ENCODE measurements at regions not wholly inside any gene's neighbourhood (a gene's known extent, or its start where the extent isn't known, plus 50 kb on each side); places are given as distances from the start of the nearest gene placed in this dataset.
A peak's percentile ranks its signal among the peaks of the same experiment; 100 is the strongest.

- DNase-seq (ENCODE audit: low spot score) (no peak), FAIRE-seq (no peak)
Measured at GRCh38 chr2:158732573-158733429, 62.3 kb upstream of the DAPL1 start.

DNA sequence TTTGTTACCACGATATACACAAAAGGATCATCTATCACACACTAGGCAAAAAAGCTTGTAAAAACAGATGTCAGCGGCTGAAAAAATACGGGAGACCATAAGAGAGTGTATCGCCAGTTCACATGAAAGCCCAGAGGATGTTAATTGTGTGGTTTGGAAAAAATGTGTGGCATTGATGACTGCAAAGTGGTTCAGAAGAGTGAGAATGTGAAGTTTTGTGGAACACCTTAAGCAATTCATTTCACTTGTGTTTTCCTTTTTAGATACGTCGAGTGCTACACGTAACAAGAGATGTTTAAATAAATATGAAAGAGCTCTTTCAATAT lies 61.7 kb upstream of the DAPL1 start:
- DNase-seq (ENCODE audit: low spot score) = no peak
- no peak for FAIRE-seq

DNA sequence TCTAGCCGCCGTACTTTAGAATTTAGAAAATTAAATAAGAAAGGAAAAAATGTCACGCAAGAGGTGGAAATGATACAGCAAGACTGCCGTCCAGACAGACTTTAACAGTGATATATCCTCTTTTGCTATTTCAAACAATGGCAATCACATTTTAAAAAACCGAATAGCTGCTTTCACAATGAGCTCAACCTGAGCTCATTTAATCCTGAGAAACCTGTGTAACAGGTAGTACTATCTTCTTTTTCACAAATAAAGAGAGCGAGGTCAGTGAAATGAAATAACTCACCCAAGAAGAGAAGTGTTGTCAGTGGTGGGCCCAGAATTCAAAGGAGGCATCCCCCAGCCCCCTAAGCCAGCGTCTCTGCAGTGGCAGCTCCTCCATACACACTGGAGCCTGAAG lies 60.7 kb upstream of the DAPL1 start:
- DNase-seq (ENCODE audit: low spot score) (no peak), FAIRE-seq (no peak)

- FAIRE-seq (no peak), DNase-seq (ENCODE audit: low spot score) (no peak)
Measured at GRCh38 chr2:158735822-158736580, 59.1 kb upstream of the DAPL1 start.

- FAIRE-seq = no peak
- DNase-seq (ENCODE audit: low spot score) = no peak
Measured at GRCh38 chr2:158738363-158738762, 56.8 kb upstream of the DAPL1 start.

DNA sequence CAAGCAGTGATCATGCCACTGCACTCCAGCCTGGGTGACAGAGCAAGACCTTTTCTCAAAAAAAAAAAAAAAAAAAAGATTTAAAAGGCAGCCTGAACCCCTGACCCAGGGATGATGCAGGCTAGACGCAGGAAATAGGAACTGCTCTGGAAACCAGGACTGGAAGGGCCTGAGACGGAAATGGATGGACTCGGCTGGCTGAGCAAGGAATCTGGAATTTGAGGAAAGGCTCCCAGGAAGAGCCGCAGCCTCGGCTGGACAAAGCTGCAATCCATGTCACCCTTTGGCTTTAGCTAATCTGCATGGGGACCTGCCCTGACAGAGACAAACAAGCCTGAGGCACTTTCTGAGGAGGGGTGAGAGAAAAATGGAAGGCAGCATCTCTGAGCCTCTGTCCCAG lies 55.0 kb upstream of the DAPL1 start:
- peak; percentile 87 for FAIRE-seq
- peak; percentile 88 for DNase-seq (ENCODE audit: low spot score)

DNA sequence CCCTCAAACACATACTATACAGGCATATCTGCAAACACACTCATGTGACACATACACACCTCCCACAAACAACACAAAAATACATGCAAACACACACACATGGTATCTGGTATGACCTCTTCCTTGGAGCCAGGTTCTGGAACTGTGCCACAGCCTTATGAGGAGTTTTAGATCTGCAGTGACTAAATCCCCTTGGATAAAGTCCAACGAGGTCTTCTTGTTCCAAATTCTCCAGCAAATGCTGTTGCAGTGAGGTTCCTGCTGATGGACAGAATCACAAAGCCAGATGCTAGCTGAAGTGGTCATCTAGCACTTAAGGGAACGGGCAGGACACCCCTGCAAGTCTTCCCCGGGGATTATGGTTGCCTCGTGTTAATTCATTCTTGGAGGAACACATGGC lies 54.5 kb upstream of the DAPL1 start:
- DNase-seq (ENCODE audit: low spot score) (peak; percentile 53), FAIRE-seq (peak; percentile 69)

GRCh38 chr2:158741625-158742024 lies 53.5 kb upstream of the DAPL1 start:
- FAIRE-seq (no peak), DNase-seq (ENCODE audit: low spot score) (no peak)

DNA sequence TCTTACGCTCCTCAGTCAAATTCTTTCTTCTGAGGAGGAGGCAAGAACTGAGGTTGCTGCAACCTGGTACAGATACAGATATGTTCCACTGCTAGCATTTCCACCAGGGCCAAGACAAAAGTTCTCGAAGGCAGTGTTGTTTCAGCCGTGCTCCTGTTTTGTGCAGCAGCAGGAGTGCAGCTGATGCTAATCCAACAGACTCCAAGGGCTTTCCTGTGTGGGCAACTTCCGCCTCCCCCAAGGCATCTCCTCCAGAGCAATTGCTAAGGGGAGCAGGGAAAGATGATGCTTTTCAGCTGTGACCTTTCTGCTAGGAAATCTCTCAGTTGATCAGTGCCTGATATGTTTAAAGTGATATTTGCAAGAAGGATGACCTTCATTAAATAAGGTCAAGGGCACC lies 52.6 kb upstream of the DAPL1 start:
- no peak for FAIRE-seq

DNA sequence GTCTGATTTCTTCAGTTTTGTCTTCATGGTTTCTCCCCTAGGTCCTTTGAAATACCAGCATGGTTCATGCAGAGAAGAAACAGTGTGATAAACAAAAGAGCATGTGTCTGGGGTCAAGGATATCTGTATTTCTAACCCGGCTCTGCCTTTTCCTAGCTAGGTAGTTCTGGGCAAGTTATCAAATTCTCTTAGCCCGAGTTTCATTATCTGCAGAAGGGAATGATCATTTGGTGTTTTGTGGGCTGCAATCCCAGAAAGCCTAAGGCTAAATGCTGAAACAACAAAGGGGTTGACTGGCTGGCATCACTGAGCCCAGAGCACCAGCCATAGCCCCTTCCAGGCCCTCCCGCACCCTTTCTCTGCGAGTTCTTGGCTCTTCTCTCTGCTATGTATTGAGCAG lies 51.7 kb upstream of the DAPL1 start:
- FAIRE-seq = no peak

More for the DNA sequence above, 52.6 kb upstream of the DAPL1 start:
- no peak for DNase-seq (ENCODE audit: low spot score)

GRCh38 chr2:158743879-158744278 lies 51.2 kb upstream of the DAPL1 start:
- FAIRE-seq (no peak), DNase-seq (ENCODE audit: low spot score) (no peak)

More for the DNA sequence above, 51.7 kb upstream of the DAPL1 start:
- DNase-seq (ENCODE audit: low spot score) = no peak

GRCh38 chr2:158745067-158745865 lies 49.9 kb upstream of the DAPL1 start:
- DNase-seq (ENCODE audit: low spot score) (peak; percentile 37), FAIRE-seq (no peak)

Measured in RCC 7860 (cell line).